ENCODE measurements at regions not wholly inside any gene's neighbourhood (a gene's known extent, or its start where the extent isn't known, plus 50 kb on each side); places are given as distances from the start of the nearest gene placed in this dataset.

- TF ChIP-seq RELA (IDR thresholded peaks at IDR 0.05; ENCODE audit: borderline replicate concordance, partially characterized antibody) (peak; percentile 90), SREBF2 (IDR thresholded peaks at IDR 0.05; ENCODE audit: low read length) (no peak), PKNOX1 (IDR thresholded peaks at IDR 0.05) (peak; percentile 75), TCF7 (IDR thresholded peaks at IDR 0.05; ENCODE audit: borderline replicate concordance) (no peak), RAD21 (IDR thresholded peaks at IDR 0.05; ENCODE audit: insufficient read depth, low read depth, low read length) (no peak), SMARCA5 (IDR thresholded peaks at IDR 0.05) (no peak), SIN3A (IDR thresholded peaks at IDR 0.05; ENCODE audit: low read depth, low read length) (no peak), E2F4 (IDR thresholded peaks at IDR 0.05; ENCODE audit: low read depth, low read length) (no peak), GATAD2B (conservative IDR thresholded peaks at IDR 0.05; ENCODE audit: low read depth) (no peak), NR2F1 (conservative IDR thresholded peaks at IDR 0.05) (peak; percentile 53), ETV6 (conservative IDR thresholded peaks at IDR 0.05 in 1 of 2, IDR thresholded peaks at IDR 0.05 in 1 of 2; ENCODE audit: borderline replicate concordance in 1 of 2, low read depth in 1 of 2) (no peak), CBX3 (IDR thresholded peaks at IDR 0.05; ENCODE audit: borderline replicate concordance, low read depth) (no peak), ZBTB11 (CRISPR knock-in tag; IDR thresholded peaks at IDR 0.05) (no peak), EP300 (IDR thresholded peaks at IDR 0.05; ENCODE audit: borderline replicate concordance in 1 of 2, control insufficient read depth in 1 of 2, low read depth in 2 of 2, low read length in 2 of 2) (peak; percentile 51 to 72; a peak in 3 of 4 replicates), IRF4 (IDR thresholded peaks at IDR 0.05; ENCODE audit: low read depth, low read length) (0 out of 2 replicates have a peak, but pooled peaks have one; percentile 22), MYC (IDR thresholded peaks at IDR 0.05; ENCODE audit: insufficient read depth, insufficient read length, insufficient replicate concordance, low read length, severe bottlenecking) (no peak), CREM (IDR thresholded peaks at IDR 0.05; ENCODE audit: low read depth) (peak; percentile 36; the same call in 1 of the 2 replicates), DPF2 (IDR thresholded peaks at IDR 0.05) (no peak; the same call in 1 of the 2 replicates), ZZZ3 (IDR thresholded peaks at IDR 0.05; ENCODE audit: control insufficient read depth, insufficient read length, low read depth) (no peak), ZNF24 (IDR thresholded peaks at IDR 0.05) (no peak), POU2F2 (IDR thresholded peaks at IDR 0.05; ENCODE audit: borderline replicate concordance, low read depth, low read length) (no peak), NFYA (IDR thresholded peaks at IDR 0.05; ENCODE audit: borderline replicate concordance, low read depth, low read length) (no peak), JUND (IDR thresholded peaks at IDR 0.05; ENCODE audit: low read depth, low read length) (no peak), SIX5 (IDR thresholded peaks at IDR 0.05; ENCODE audit: low read depth, low read length, severe bottlenecking) (no peak)
Observed at GRCh38 chr20:11380283-11380682, 537.4 kb upstream of the BTBD3 start (continued).

All from GM12878 (cell line).